ENCODE measurements at regions not wholly inside any gene's neighbourhood (a gene's known extent, or its start where the extent isn't known, plus 50 kb on each side); places are given as distances from the start of the nearest gene placed in this dataset.

- no peak for DNase-seq
- Histone ChIP-seq H3K9me3 (no peaks in the 10 kb centered on the region), H3K27ac (no peak overlapping the region), H3K36me3 (no peaks in the 10 kb centered on the region), H3K27me3 (peaks cover 0 to 56% (median 0%) of the 10 kb centered on the region in 4 donors), H3K4me1 (no peaks in the 10 kb centered on the region), H3K4me3 (no peak overlapping the region)
- no peak for TF ChIP-seq CTCF (IDR thresholded peaks at IDR 0.05)
- no peak for TF ChIP-seq POLR2A (IDR thresholded peaks at IDR 0.05)
- intact Hi-C loops (cut with DNase I): no loop called here
- 16 to 51% methylated on average over 7 to 12 of the region's 12 CpGs for WGBS, 2 donors
Observed at GRCh38 chr6:3943331-3943765, 94.2 kb downstream of the FAM50B start.

GRCh38 chr6:3944246-3944645 is 95.1 kb downstream of the FAM50B start:
- TF ChIP-seq CTCF (IDR thresholded peaks at IDR 0.05): no peak
- TF ChIP-seq POLR2A (IDR thresholded peaks at IDR 0.05): no peak
- intact Hi-C loops (cut with DNase I): no loop called here
- Histone ChIP-seq H3K36me3 (no peaks in the 10 kb centered on the region), H3K9me3 (no peaks in the 10 kb centered on the region), H3K27me3 (peaks cover 0 to 59% (median 0%) of the 10 kb centered on the region in 4 donors), H3K27ac (no peak overlapping the region), H3K4me3 (no peak overlapping the region), H3K4me1 (no peaks in the 10 kb centered on the region)
- 80 to 85% methylated on average over 5 of the region's 5 CpGs for WGBS, 2 donors
- DNase-seq: no peak

GRCh38 chr6:3946778-3947177 is 97.6 kb downstream of the FAM50B start:
- intact Hi-C loops (cut with DNase I): no loop called here
- H3K27ac ChIP-seq: no peak overlapping the region

GRCh38 chr6:3948866-3949265 is 99.7 kb downstream of the FAM50B start:
- intact Hi-C loops (cut with DNase I): no loop called here

More at GRCh38 chr6:3946778-3947177, 97.6 kb downstream of the FAM50B start:
- Histone ChIP-seq H3K4me1 (no peaks in the 10 kb centered on the region), H3K9me3 (peaks cover 0 to 7% (median 0%) of the 10 kb centered on the region in 3 donors), H3K4me3 (no peak overlapping the region), H3K36me3 (no peaks in the 10 kb centered on the region), H3K27me3 (peaks cover 0 to 56% (median 0%) of the 10 kb centered on the region in 4 donors)
- WGBS, 2 donors: 63 to 70% methylated on average over 7 to 8 of the region's 12 CpGs
- no peak for DNase-seq
- TF ChIP-seq CTCF (IDR thresholded peaks at IDR 0.05) (no peak), POLR2A (IDR thresholded peaks at IDR 0.05) (no peak)

GRCh38 chr6:3949521-3949920 is 100.3 kb downstream of the FAM50B start:
- H3K9me3 ChIP-seq: peaks cover 0 to 7% (median 0%) of the 10 kb centered on the region in 3 donors
- intact Hi-C loops (cut with DNase I): no loop called here
- no peak overlapping the region for H3K27ac ChIP-seq
- TF ChIP-seq POLR2A (IDR thresholded peaks at IDR 0.05): no peak
- TF ChIP-seq CTCF (IDR thresholded peaks at IDR 0.05): no peak
- no peak overlapping the region for H3K4me3 ChIP-seq
- no peaks in the 10 kb centered on the region for H3K4me1 ChIP-seq
- peaks cover 0 to 52% (median 0%) of the 10 kb centered on the region in 4 donors for H3K27me3 ChIP-seq
- H3K36me3 ChIP-seq: no peaks in the 10 kb centered on the region
- 64 to 74% methylated on average over 6 of the region's 6 CpGs for WGBS, 2 donors
- no peak for DNase-seq

More at GRCh38 chr6:3948866-3949265, 99.7 kb downstream of the FAM50B start:
- H3K27me3 ChIP-seq: peaks cover 0 to 52% (median 0%) of the 10 kb centered on the region in 4 donors
- no peaks in the 10 kb centered on the region for H3K4me1 ChIP-seq
- no peak for DNase-seq
- H3K36me3 ChIP-seq: no peaks in the 10 kb centered on the region
- H3K27ac ChIP-seq: no peak overlapping the region
- H3K9me3 ChIP-seq: peaks cover 0 to 7% (median 0%) of the 10 kb centered on the region in 3 donors
- TF ChIP-seq CTCF (IDR thresholded peaks at IDR 0.05) (no peak), POLR2A (IDR thresholded peaks at IDR 0.05) (no peak)
- no peak overlapping the region for H3K4me3 ChIP-seq
- 83 to 90% methylated on average over 4 of the region's 4 CpGs for WGBS, 2 donors
